Thyroid gland (tissue), 4 donors: ENCODE measurements at regions not wholly inside any gene's neighbourhood (a gene's known extent, or its start where the extent isn't known, plus 50 kb on each side); places are given as distances from the start of the nearest gene placed in this dataset.

Experiments used
- DNase-seq, 2 donors: peaks; one replicate each; pipeline ENCODE4 v3.0.0-alpha.2; 2019
- H3K27ac ChIP-seq, 3 donors: fragments of 200-600 bp; sonication (generic); 1 replicate in 2 of 3; 2 replicates in 1 of 3; pipeline ENCODE4 v1.5.1; 2016 to 2019; ENCODE audit warnings: mild to moderate bottlenecking in 1 of 3, moderate library complexity in 1 of 3
- H3K27me3 ChIP-seq: fragments of 200-600 bp; sonication (generic); one replicate; pipeline ENCODE4 v1.5.1; 2019
- H3K36me3 ChIP-seq, 2 donors: fragments of 200-600 bp; sonication (generic); one replicate each; pipeline ENCODE4 v1.5.1; 2016 to 2019
- H3K4me1 ChIP-seq, 2 donors: fragments of 200-600 bp; sonication (generic); one replicate each; pipeline ENCODE4 v1.5.1; 2017 to 2019
- H3K4me3 ChIP-seq, 3 donors: fragments of 200-600 bp; sonication (generic); replicated peaks in 1 of 3; 1 replicate in 2 of 3; 2 replicates in 1 of 3; pipeline ENCODE4 v1.5.1; 2016; ENCODE audit warnings: mild to moderate bottlenecking in 1 of 3
- H3K9me3 ChIP-seq: fragments of 200-600 bp; sonication (generic); one replicate; pipeline ENCODE4 v1.5.1; 2017
- POLR2A ChIP-seq, 2 donors: fragments of 450-650 bp; IDR thresholded peaks; one replicate each; pipeline ENCODE4 v1.6.1; 2017; ENCODE audit warnings: antibody characterized with exemption in 2 of 2, mild to moderate bottlenecking in 2 of 2, moderate library complexity in 1 of 2
- WGBS, 2 donors: methylation state at CpG; one replicate each; pipeline ENCODE4 v1.1.5; 2017; 5-methylcytosine and 5-hydroxymethylcytosine counted together
- intact Hi-C: fragments of 100-400 bp; cut with DNase I; formaldehyde crosslinking; loops from one replicate; pipeline ENCODE4 v1.15.1; 2023
- TF ChIP-seq, protein P1 (sequence below), 6 experiments: fragments of 200-600 bp in 3 of 6; fragments of 450-650 bp in 3 of 6; sonication (generic) in 3 of 6; IDR thresholded peaks; one replicate each; pipeline ENCODE4 v1.5.1; 2016 to 2019; ENCODE audit warnings: antibody characterized with exemption in 6 of 6, mild to moderate bottlenecking in 2 of 6, inconsistent platforms in 1 of 6, moderate library complexity in 1 of 6

DNA sequence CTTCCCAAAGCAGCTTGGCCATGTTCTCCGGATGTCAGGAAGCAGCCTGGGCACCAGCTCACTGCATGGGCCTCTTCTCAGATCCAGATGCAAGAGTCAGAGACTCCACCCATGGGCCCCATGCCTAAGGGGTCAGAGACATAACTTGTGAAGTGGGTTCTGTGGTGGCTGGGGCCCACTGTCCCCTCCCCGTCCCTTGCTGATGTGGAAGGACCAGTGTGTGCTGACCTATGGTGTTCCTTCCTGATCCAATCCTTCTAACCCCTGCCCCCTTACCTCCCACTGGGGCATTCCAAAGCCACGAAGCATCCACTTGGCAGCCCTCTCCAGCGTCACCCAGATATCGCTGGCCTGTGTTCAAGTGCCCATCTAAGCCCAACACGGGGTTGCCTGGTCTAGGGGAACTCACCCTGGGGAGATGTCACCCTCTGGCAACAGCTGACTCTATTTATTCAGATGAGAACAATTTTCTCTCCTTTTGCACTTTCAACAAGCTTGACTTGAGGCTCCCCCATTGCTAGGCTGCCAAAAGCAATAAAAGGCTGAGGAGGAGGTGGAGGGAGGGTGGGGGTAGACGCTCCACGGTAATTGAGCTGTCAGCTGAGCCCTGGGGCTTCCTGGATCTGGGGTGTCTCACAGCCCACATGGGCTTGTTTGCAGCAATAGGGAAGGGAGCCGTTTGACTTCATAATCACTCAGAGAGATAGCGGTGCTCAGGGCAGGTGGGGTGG is 158.5 kb downstream of the ADAMTS15 start:
- Histone ChIP-seq H3K27ac (peak overlapping the region in 2 of 3 donors; percentile 48 to 53), H3K4me3 (no peak overlapping the region), H3K4me1 (peaks cover 11 to 31% of the 10 kb centered on the region in 2 donors), H3K36me3 (no peaks in the 10 kb centered on the region), H3K27me3 (no peaks in the 10 kb centered on the region), H3K9me3 (no peaks in the 10 kb centered on the region)
- peak; percentile 45 to 64 for DNase-seq
- intact Hi-C loops = no loop called here
- no peak for TF ChIP-seq POLR2A (IDR thresholded peaks at IDR 0.05)
- TF ChIP-seq, protein P1, sequence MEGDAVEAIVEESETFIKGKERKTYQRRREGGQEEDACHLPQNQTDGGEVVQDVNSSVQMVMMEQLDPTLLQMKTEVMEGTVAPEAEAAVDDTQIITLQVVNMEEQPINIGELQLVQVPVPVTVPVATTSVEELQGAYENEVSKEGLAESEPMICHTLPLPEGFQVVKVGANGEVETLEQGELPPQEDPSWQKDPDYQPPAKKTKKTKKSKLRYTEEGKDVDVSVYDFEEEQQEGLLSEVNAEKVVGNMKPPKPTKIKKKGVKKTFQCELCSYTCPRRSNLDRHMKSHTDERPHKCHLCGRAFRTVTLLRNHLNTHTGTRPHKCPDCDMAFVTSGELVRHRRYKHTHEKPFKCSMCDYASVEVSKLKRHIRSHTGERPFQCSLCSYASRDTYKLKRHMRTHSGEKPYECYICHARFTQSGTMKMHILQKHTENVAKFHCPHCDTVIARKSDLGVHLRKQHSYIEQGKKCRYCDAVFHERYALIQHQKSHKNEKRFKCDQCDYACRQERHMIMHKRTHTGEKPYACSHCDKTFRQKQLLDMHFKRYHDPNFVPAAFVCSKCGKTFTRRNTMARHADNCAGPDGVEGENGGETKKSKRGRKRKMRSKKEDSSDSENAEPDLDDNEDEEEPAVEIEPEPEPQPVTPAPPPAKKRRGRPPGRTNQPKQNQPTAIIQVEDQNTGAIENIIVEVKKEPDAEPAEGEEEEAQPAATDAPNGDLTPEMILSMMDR (IDR thresholded peaks at IDR 0.05) = no peak
- WGBS, 2 donors = 26 to 32% methylated on average over 8 to 10 of the region's 10 CpGs

GRCh38 chr11:130608287-130608686 is 159.8 kb downstream of the ADAMTS15 start:
- Histone ChIP-seq H3K9me3 (no peaks in the 10 kb centered on the region), H3K36me3 (no peaks in the 10 kb centered on the region), H3K4me3 (no peak overlapping the region), H3K27me3 (no peaks in the 10 kb centered on the region), H3K27ac (peak overlapping the region in 2 of 3 donors; percentile 48 to 56), H3K4me1 (peaks cover 11 to 37% of the 10 kb centered on the region in 2 donors)
- DNase-seq = no peak
- TF ChIP-seq, protein P1 (IDR thresholded peaks at IDR 0.05) = no peak
- no peak for TF ChIP-seq POLR2A (IDR thresholded peaks at IDR 0.05)
- intact Hi-C loops = no loop called here
- 87 to 94% methylated on average over 8 of the region's 8 CpGs for WGBS, 2 donors

DNA sequence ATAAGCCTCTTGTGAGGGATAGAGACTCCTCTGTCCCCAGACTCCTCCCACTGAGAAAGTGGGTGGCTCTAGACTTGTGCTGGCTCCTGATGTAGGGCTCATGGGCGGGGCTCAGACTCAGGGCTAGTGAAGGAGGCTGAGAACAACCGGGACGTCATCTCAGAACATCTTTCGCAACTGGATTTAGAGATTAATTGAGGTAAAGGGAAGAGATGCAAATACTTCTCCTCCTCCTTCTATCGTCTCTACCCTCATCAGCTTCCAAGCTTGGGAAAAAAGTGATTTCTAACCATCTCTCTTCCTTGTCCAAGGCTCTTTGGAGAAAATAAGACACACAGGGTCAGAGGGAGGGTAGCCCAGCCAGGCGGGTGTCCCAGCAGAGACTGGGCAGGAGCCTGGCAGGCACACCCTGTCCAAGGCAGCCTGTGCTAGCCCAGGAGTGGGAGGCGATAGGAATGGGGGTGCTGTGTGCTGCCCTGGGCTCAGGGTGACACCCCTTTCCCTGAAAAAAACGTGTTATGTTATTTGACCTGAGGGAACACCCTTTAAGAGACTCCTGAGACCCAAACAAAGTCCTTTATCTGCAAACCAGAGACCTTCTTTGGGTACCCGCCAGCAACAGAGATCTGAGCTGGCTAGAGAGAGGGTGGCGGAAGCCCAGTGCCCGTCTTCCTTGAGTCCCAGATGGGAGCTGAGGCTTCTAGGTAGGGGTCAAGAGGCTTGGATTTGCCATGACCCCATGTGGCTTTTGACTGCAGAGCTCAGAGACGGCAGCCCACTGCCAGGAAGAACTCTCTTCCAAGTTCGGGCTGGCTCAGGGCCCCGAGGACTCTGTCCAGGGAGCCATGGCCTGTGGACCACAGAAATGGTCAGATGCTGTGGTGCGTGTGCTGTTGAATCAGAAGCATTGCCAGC is 160.9 kb downstream of the ADAMTS15 start:
- Histone ChIP-seq H3K9me3 (no peaks in the 10 kb centered on the region), H3K27me3 (no peaks in the 10 kb centered on the region), H3K27ac (peak overlapping the region in 2 of 3 donors; percentile 19 to 59), H3K36me3 (no peaks in the 10 kb centered on the region), H3K4me1 (peaks cover 11 to 37% of the 10 kb centered on the region in 2 donors), H3K4me3 (no peak overlapping the region)
- DNase-seq = peak; percentile 39 to 53
- TF ChIP-seq POLR2A (IDR thresholded peaks at IDR 0.05) = no peak
- TF ChIP-seq, protein P1 (IDR thresholded peaks at IDR 0.05) = no peak
- 70 to 80% methylated on average over 13 to 15 of the region's 15 CpGs for WGBS, 2 donors
- intact Hi-C loops = no loop called here

GRCh38 chr11:130611791-130612251 is 163.4 kb downstream of the ADAMTS15 start:
- intact Hi-C loops = no loop called here
- TF ChIP-seq, protein P1 (IDR thresholded peaks at IDR 0.05) = no peak
- TF ChIP-seq POLR2A (IDR thresholded peaks at IDR 0.05) = no peak
- peaks cover 6 to 29% of the 10 kb centered on the region in 2 donors for H3K4me1 ChIP-seq
- no peaks in the 10 kb centered on the region for H3K27me3 ChIP-seq
- no peak overlapping the region for H3K4me3 ChIP-seq
- H3K27ac ChIP-seq = no peak overlapping the region
- no peaks in the 10 kb centered on the region for H3K36me3 ChIP-seq
- H3K9me3 ChIP-seq = no peaks in the 10 kb centered on the region
- no peak for DNase-seq
- 69 to 82% methylated on average over 5 of the region's 5 CpGs for WGBS, 2 donors
